Spleen (tissue), 11 donors: ENCODE measurements at regions not wholly inside any gene's neighbourhood (a gene's known extent, or its start where the extent isn't known, plus 50 kb on each side); places are given as distances from the start of the nearest gene placed in this dataset.

Experiments
- DNase-seq: peaks from one replicate; pipeline ENCODE4 v3.0.0-alpha.2; 2020
- H3K27ac ChIP-seq, 8 donors: fragments of 200-600 bp; sonication (generic) in 7 of 8; 1 replicate in 4 of 8; 2 replicates in 4 of 8; pipeline versions ENCODE4 v1.5.0 to v1.8.0; 2016 to 2021; ENCODE audit warnings: inconsistent platforms in 4 of 8, mild to moderate bottlenecking in 4 of 8, moderate library complexity in 1 of 8
- H3K27me3 ChIP-seq, 7 donors: fragments of 200-600 bp; sonication (generic) in 6 of 7; replicated peaks in 1 of 7; 1 replicate in 4 of 7; 2 replicates in 3 of 7; pipeline versions ENCODE4 v1.5.0 to v1.8.0; 2016 to 2021; ENCODE audit warnings: inconsistent platforms in 3 of 7, mild to moderate bottlenecking in 1 of 7
- H3K36me3 ChIP-seq, 6 donors: fragments of 200-600 bp; sonication (generic) in 5 of 6; 1 replicate in 4 of 6; 2 replicates in 2 of 6; pipeline versions ENCODE4 v1.5.0 to v1.8.0; 2016 to 2021; ENCODE audit warnings: inconsistent platforms in 2 of 6
- H3K4me1 ChIP-seq, 6 donors: fragments of 200-600 bp; sonication (generic) in 5 of 6; 1 replicate in 3 of 6; 2 replicates in 3 of 6; pipeline versions ENCODE4 v1.5.0 to v1.8.0; 2016 to 2021; ENCODE audit warnings: inconsistent platforms in 3 of 6
- H3K4me3 ChIP-seq, 8 donors: fragments of 200-600 bp; sonication (generic) in 7 of 8; 1 replicate in 4 of 8; 2 replicates in 4 of 8; pipeline versions ENCODE4 v1.5.0 to v1.8.0; 2016 to 2021; ENCODE audit warnings: inconsistent platforms in 4 of 8, mild to moderate bottlenecking in 4 of 8, moderate library complexity in 2 of 8
- H3K9me3 ChIP-seq, 8 donors: fragments of 200-600 bp; sonication (generic) in 7 of 8; 1 replicate in 4 of 8; 2 replicates in 4 of 8; pipeline versions ENCODE4 v1.5.0 to v1.8.0; 2016 to 2021; ENCODE audit warnings: inconsistent platforms in 4 of 8
- POLR2A ChIP-seq, 3 donors: fragments of 450-650 bp; IDR thresholded peaks; one replicate each; pipeline ENCODE4 v1.5.1; 2017; ENCODE audit warnings: antibody characterized with exemption in 3 of 3, mild to moderate bottlenecking in 1 of 3
- POLR2AphosphoS5 ChIP-seq, 3 donors: sonication (generic); formaldehyde crosslinking; IDR thresholded peaks; one replicate each; pipeline ENCODE4 v1.5.1; 2017; ENCODE audit warnings: antibody characterized with exemption in 3 of 3
- whole genome bisulfite sequencing, 5 donors: extraction: QIAGEN DNeasy Blood & Tissue Kit in 3 of 5; methylation state at CpG; one replicate each; pipeline versions ENCODE4 v1.1.5 to v1.1.7; 2013 to 2018; 5-methylcytosine and 5-hydroxymethylcytosine counted together
- intact Hi-C: fragments of 100-400 bp; cut with DNase I; formaldehyde crosslinking; loops from one replicate; pipeline ENCODE4 v1.15.0; 2023; ENCODE audit warnings: low total_unique reads
- TF ChIP-seq, protein P1 (sequence below), 11 experiments: fragments of 200-600 bp in 7 of 11; fragments of 450-650 bp in 4 of 11; sonication (generic) in 4 of 11; IDR thresholded peaks in 8 of 11; conservative IDR thresholded peaks in 3 of 11; 1 replicate in 7 of 11; 2 replicates in 4 of 11; pipeline versions ENCODE4 v1.4.0 to v1.8.0; 2016 to 2021; ENCODE audit warnings: antibody characterized with exemption in 11 of 11, inconsistent platforms in 4 of 11, mild to moderate bottlenecking in 1 of 11
- donor health status: healthy with polysubstance abuse.
- donor health status: DM: no; HTN: no; CAD: no; lungs with moderate emphysema.
- donor health status: DM: no; HTN: no; CAD: no.
- donor health status: Bipolar disorder and iron deficiency.
- donor health status: healthy.
- donor health status: DM: no; HTN: no; CAD: no.
- donor health status: DM: yes; HTN: yes; CAD: no.

DNA sequence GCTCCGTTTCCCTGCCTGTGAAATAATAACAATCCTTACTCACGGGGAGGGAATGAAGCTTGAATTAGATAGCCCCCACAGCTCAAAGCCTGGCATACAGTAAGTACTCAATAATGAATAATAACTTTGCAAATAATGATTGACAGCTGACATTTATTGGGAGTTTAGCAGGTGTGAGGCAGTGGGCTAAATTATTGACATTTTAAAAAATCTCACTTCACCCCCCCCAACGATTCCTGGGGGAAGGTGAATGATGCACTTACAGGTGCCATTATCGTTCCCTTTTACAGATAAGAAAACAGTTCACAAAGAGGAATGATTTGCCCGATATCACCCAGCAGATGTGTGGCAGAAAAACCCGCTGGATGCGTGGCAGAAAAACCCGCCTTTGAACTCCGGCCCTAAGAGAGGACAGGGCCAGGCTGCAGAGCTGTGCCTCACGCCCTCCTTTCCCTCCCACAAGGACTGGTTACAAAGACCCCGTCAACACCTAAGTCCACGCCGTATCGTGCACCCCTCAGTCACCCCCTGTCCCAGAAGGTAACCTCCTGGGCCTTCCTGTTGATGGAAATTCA is 114.2 kb upstream of the PTPN1 start:
- WGBS, 5 donors = 87 to 94% (median 88%) methylated on average over 14 of the region's 14 CpGs
- Histone ChIP-seq H3K27me3 (no peaks in the 10 kb centered on the region), H3K9me3 (no peaks in the 10 kb centered on the region), H3K27ac (peak overlapping the region in 5 of 8 donors; percentile 18 to 78 (median 68)), H3K4me3 (no peak overlapping the region), H3K36me3 (no peaks in the 10 kb centered on the region), H3K4me1 (peaks cover 0 to 59% (median 39%) of the 10 kb centered on the region in 6 donors)
- no peak for DNase-seq
- no peak for TF ChIP-seq POLR2A (IDR thresholded peaks at IDR 0.05)
- TF ChIP-seq, protein P1, sequence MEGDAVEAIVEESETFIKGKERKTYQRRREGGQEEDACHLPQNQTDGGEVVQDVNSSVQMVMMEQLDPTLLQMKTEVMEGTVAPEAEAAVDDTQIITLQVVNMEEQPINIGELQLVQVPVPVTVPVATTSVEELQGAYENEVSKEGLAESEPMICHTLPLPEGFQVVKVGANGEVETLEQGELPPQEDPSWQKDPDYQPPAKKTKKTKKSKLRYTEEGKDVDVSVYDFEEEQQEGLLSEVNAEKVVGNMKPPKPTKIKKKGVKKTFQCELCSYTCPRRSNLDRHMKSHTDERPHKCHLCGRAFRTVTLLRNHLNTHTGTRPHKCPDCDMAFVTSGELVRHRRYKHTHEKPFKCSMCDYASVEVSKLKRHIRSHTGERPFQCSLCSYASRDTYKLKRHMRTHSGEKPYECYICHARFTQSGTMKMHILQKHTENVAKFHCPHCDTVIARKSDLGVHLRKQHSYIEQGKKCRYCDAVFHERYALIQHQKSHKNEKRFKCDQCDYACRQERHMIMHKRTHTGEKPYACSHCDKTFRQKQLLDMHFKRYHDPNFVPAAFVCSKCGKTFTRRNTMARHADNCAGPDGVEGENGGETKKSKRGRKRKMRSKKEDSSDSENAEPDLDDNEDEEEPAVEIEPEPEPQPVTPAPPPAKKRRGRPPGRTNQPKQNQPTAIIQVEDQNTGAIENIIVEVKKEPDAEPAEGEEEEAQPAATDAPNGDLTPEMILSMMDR (IDR thresholded peaks at IDR 0.05 in 8 of 11, conservative IDR thresholded peaks at IDR 0.05 in 3 of 11) = no peak
- TF ChIP-seq POLR2AphosphoS5 (IDR thresholded peaks at IDR 0.05) = no peak
- intact Hi-C loops = no loop called here

DNA sequence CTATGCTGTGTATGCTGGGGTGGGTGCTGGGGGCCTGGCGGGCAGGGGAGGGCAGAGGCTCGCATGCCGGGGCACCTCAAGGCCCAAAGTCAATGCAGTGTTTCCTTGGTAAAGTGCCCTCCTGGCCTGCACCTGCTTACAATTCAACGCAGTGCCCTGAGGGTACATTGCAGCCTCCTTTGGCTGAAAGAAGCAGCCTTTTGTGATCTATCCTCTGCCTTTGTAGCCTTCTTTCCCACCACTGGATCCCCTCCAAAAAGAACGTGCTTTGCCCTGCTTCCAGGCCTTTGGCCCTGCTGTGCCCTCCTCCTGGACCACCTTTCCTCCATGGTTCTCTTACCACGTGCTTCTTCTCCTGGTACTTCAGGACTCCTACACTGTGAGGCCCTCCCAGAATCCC is 113.6 kb upstream of the PTPN1 start:
- no peak for TF ChIP-seq POLR2A (IDR thresholded peaks at IDR 0.05)
- TF ChIP-seq, protein P1 (IDR thresholded peaks at IDR 0.05 in 8 of 11, conservative IDR thresholded peaks at IDR 0.05 in 3 of 11) = no peak
- no peak for TF ChIP-seq POLR2AphosphoS5 (IDR thresholded peaks at IDR 0.05)

DNA sequence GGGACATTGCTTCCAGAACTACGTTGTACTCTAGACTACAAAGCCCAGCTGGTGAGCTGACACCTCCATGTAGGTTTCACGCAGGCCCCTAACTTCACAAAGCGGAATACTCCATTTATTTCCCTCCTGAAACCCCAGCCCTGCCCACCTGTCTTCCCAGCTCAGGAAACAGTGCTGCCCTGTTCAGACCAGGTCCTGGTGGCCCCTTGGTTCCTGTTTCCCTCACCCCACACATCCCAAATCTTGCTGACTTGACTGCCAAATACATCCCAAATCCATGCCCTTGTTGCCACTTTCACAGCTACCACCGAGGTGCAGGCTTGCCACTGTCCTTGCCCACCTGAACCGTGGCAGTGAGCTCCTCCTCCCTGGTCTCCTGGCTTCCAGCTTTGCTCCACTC is 113.1 kb upstream of the PTPN1 start:
- Histone ChIP-seq H3K27me3 (no peaks in the 10 kb centered on the region), H3K36me3 (no peaks in the 10 kb centered on the region), H3K27ac (peak overlapping the region in 1 of 8 donors; percentile 68), H3K4me1 (peaks cover 0 to 61% (median 39%) of the 10 kb centered on the region in 6 donors), H3K4me3 (no peak overlapping the region), H3K9me3 (no peaks in the 10 kb centered on the region)
- DNase-seq = no peak
- intact Hi-C loops = no loop called here
- 77 to 93% (median 89%) methylated on average over 5 of the region's 5 CpGs for whole genome bisulfite sequencing, 5 donors
- TF ChIP-seq POLR2AphosphoS5 (IDR thresholded peaks at IDR 0.05) (no peak), POLR2A (IDR thresholded peaks at IDR 0.05) (no peak)
- TF ChIP-seq, protein P1 (IDR thresholded peaks at IDR 0.05 in 8 of 11, conservative IDR thresholded peaks at IDR 0.05 in 3 of 11) = no peak

More for the DNA sequence above, 113.6 kb upstream of the PTPN1 start:
- no peaks in the 10 kb centered on the region for H3K27me3 ChIP-seq
- no peak for DNase-seq
- H3K4me3 ChIP-seq = no peak overlapping the region
- no peaks in the 10 kb centered on the region for H3K9me3 ChIP-seq
- intact Hi-C loops = no loop called here
- H3K27ac ChIP-seq = peak overlapping the region in 2 of 8 donors; percentile 64 to 68
- H3K4me1 ChIP-seq = peaks cover 0 to 64% (median 39%) of the 10 kb centered on the region in 6 donors
- no peaks in the 10 kb centered on the region for H3K36me3 ChIP-seq
- WGBS, 5 donors = 70 to 84% (median 81%) methylated on average over 3 to 6 of the region's 6 CpGs

DNA sequence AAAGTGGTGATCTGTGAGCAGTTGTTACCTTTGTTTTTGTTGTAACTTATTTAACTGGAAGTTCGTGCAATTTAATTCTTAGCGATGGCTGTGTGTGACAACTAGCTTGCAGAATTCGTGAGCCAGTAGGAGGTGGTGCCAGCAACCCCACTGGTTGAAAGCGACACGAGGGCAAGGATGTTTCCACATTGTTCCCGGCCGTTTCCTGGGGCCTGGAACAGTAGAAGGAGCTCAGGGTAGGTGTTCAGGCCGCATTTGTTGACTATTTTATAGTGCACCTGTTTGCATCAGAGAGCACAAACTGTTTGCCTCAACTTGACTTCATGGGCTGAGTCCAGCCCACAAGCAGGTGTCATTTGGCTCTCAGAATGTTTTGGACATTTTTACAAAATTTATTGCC is 112.1 kb upstream of the PTPN1 start:
- Histone ChIP-seq H3K36me3 (no peaks in the 10 kb centered on the region), H3K9me3 (no peaks in the 10 kb centered on the region), H3K4me3 (no peak overlapping the region), H3K4me1 (peaks cover 0 to 60% (median 37%) of the 10 kb centered on the region in 6 donors), H3K27ac (peak overlapping the region in 1 of 8 donors; percentile 59), H3K27me3 (no peaks in the 10 kb centered on the region)
- TF ChIP-seq POLR2AphosphoS5 (IDR thresholded peaks at IDR 0.05) (no peak), POLR2A (IDR thresholded peaks at IDR 0.05) (no peak)
- TF ChIP-seq, protein P1 (IDR thresholded peaks at IDR 0.05 in 8 of 11, conservative IDR thresholded peaks at IDR 0.05 in 3 of 11) = no peak
- intact Hi-C loops = no loop called here
- 79 to 93% (median 87%) methylated on average over 8 of the region's 8 CpGs for WGBS, 5 donors
- no peak for DNase-seq
